ENCODE measurements at regions not wholly inside any gene's neighbourhood (a gene's known extent, or its start where the extent isn't known, plus 50 kb on each side); places are given as distances from the start of the nearest gene placed in this dataset.

DNA sequence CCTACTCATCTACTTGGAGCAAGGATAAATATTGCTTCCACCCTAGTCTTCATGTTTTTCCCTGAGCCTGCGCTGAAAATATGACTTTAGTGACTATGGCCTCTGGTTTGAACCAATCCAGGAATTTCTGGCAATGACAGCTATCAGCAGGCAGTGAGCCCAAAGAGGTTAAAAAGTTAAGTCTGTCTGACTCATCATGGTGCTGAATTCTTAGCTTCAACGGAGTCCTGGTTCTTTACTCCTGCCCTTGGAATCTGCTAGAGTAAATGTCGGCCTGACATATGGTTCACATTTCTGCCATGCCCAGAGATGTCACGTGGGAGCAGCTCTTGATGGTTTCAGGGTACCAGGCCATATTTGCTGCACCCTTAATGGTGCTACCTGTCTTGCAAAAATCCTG lies 351.6 kb upstream of the PLXNA2 start:
- Histone ChIP-seq H3K4me3 (no peak overlapping the region), H3K4me1 (no peaks in the 10 kb centered on the region), H3K36me3 (no peaks in the 10 kb centered on the region), H3K27me3 (no peaks in the 10 kb centered on the region), H3K27ac (no peak overlapping the region), H3K9me3 (no peaks in the 10 kb centered on the region)
- intact Hi-C loops (cut with DNase I): no loop called here
- TF ChIP-seq, protein P1, sequence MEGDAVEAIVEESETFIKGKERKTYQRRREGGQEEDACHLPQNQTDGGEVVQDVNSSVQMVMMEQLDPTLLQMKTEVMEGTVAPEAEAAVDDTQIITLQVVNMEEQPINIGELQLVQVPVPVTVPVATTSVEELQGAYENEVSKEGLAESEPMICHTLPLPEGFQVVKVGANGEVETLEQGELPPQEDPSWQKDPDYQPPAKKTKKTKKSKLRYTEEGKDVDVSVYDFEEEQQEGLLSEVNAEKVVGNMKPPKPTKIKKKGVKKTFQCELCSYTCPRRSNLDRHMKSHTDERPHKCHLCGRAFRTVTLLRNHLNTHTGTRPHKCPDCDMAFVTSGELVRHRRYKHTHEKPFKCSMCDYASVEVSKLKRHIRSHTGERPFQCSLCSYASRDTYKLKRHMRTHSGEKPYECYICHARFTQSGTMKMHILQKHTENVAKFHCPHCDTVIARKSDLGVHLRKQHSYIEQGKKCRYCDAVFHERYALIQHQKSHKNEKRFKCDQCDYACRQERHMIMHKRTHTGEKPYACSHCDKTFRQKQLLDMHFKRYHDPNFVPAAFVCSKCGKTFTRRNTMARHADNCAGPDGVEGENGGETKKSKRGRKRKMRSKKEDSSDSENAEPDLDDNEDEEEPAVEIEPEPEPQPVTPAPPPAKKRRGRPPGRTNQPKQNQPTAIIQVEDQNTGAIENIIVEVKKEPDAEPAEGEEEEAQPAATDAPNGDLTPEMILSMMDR (IDR thresholded peaks at IDR 0.05): no peak
- no peak for DNase-seq
- FAIRE-seq: no peak
- 60 to 68% methylated on average over 4 of the region's 4 CpGs for WGBS, 2 donors
- no peak for ATAC-seq

DNA sequence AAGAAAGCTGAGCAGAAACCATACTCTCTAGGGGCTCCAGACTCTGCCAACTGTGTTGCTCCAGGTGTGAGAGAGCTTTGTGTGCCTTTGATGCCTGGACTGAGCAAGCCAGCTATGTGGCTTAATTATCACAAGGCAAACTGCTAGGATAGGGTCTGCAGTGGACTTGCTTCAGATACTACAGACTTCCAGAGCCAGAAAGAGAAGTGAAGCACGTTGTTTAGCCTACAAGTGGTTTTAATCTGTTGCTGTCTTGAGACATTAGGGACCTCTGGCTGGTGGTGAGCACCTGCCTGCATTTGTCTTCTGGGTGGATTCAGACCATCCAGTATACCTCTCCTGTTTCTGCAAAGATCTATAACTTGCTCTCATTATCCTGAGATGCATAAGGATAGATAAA lies 353.4 kb upstream of the PLXNA2 start:
- intact Hi-C loops (cut with DNase I): no loop called here
- WGBS, 2 donors: 26 to 29% methylated on average over 1 of the region's 1 CpG
- FAIRE-seq (no peak), DNase-seq (no peak), ATAC-seq (no peak)
- H3K9me3 ChIP-seq: no peaks in the 10 kb centered on the region
- H3K4me1 ChIP-seq: no peaks in the 10 kb centered on the region
- H3K27ac ChIP-seq: no peak overlapping the region
- no peak overlapping the region for H3K4me3 ChIP-seq
- no peaks in the 10 kb centered on the region for H3K36me3 ChIP-seq
- no peaks in the 10 kb centered on the region for H3K27me3 ChIP-seq
- TF ChIP-seq, protein P1 (IDR thresholded peaks at IDR 0.05): no peak

DNA sequence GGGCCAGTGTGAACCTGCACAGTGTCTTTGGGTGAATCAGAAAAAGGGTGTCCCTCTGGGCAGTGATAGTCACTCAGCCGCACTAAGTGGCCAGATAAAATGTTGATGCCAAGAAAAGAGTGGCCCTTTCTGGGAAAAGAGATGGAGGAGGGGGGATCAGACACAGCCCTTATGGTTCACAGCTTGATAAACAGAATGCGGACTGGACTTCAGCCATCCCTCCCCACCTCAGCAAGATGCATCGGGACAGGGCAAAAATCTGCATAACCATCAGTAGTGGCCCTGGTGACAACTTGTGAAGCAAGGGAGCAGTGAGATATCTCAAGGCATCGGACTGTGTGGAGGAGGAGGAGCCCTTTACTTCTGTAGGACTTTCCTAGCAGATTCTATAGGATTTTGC lies 353.8 kb upstream of the PLXNA2 start:
- DNase-seq: no peak
- TF ChIP-seq, protein P1 (IDR thresholded peaks at IDR 0.05): no peak
- Histone ChIP-seq H3K36me3 (no peaks in the 10 kb centered on the region), H3K27ac (no peak overlapping the region), H3K9me3 (no peaks in the 10 kb centered on the region), H3K4me3 (no peak overlapping the region), H3K4me1 (no peaks in the 10 kb centered on the region), H3K27me3 (no peaks in the 10 kb centered on the region)
- ATAC-seq: no peak
- WGBS, 2 donors: 63 to 75% methylated on average over 4 of the region's 4 CpGs
- intact Hi-C loops (cut with DNase I): no loop called here
- no peak for FAIRE-seq

DNA sequence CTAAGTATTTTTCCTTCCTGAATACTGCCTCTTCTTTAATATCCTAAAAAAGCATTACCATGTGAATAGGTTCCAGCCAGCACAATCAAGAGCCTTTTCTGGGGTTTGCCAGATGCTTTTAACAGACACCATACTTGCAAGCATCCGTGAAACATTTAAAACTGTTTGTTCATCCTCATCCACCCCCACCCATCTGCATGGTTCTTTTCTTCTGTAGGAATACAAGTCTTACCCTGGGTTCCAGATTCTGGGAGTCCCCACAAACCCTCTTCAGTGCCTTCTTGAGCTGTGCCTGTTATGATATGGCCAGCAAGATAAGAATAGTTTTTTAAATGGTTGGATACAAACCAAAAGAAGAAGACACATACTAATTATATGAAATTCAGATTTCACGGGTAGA lies 354.9 kb upstream of the PLXNA2 start:
- Histone ChIP-seq H3K27me3 (no peaks in the 10 kb centered on the region), H3K27ac (no peak overlapping the region), H3K36me3 (no peaks in the 10 kb centered on the region), H3K9me3 (no peaks in the 10 kb centered on the region), H3K4me1 (no peaks in the 10 kb centered on the region), H3K4me3 (no peak overlapping the region)
- TF ChIP-seq, protein P1 (IDR thresholded peaks at IDR 0.05): no peak
- FAIRE-seq (no peak), ATAC-seq (no peak), DNase-seq (no peak)
- 61 to 68% methylated on average over 2 of the region's 2 CpGs for WGBS, 2 donors
- intact Hi-C loops (cut with DNase I): no loop called here

DNA sequence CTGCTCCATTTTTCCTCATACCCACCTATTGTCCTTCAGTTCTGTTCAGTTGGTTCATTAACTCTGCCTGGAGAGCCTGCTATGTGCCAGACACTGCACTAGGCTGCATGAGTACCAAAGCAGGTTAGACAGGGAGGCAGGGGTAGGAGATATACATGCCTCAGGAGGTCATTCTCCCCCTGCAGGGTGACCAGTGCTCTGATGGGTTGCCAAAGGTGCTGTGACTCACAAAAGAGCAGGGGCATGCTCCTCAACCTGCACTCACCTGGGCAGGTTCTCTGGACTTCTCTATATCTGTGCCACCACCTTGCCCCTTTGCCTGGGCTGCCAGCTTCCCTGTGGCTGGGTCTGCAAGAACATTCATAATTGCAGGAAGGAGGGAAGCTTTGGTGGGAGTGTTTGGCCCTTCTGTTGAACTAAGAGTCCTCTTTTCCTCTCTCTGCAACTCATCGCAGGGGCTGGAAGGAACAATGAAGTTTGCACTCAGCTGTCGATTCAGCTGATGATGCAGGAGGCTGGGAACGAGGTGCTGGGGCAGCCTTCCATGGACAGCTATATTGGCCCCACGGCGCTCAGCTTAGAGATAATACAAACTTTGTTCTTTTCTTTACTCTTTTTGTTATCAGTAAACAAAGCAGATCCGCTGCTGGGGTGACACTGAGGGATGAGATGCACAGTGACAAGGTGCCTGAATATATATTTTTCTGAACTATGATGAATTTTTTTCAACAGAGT lies 356.4 kb upstream of the PLXNA2 start:
- Histone ChIP-seq H3K4me3 (no peak overlapping the region), H3K27ac (no peak overlapping the region), H3K4me1 (no peaks in the 10 kb centered on the region), H3K36me3 (no peaks in the 10 kb centered on the region), H3K27me3 (no peaks in the 10 kb centered on the region), H3K9me3 (no peaks in the 10 kb centered on the region)
- WGBS, 2 donors: 12 to 13% methylated on average over 6 of the region's 6 CpGs
- no peak for ATAC-seq
- intact Hi-C loops (cut with DNase I): no loop called here
- no peak for DNase-seq
- no peak for FAIRE-seq
- TF ChIP-seq, protein P1 (IDR thresholded peaks at IDR 0.05): no peak
